Ovary (tissue), 7 donors: ENCODE measurements at regions not wholly inside any gene's neighbourhood (a gene's known extent, or its start where the extent isn't known, plus 50 kb on each side); places are given as distances from the start of the nearest gene placed in this dataset.

Experiments used
- DNase-seq, 5 donors: peaks; one replicate each; pipeline ENCODE4 v3.0.0-alpha.2; 2019 to 2020
- H3K27ac ChIP-seq, 2 donors: fragments of 200-600 bp; one replicate each; pipeline versions ENCODE4 v1.5.1 to v1.8.0; 2019 to 2022
- H3K27me3 ChIP-seq: fragments of 200-600 bp; one replicate; pipeline ENCODE4 v1.8.0; 2022
- H3K36me3 ChIP-seq: fragments of 200-600 bp; sonication (generic); one replicate; pipeline ENCODE4 v1.5.1; 2019
- H3K4me1 ChIP-seq: one replicate; pipeline ENCODE4 v1.8.1; 2013; ENCODE audit warnings: mild to moderate bottlenecking, moderate library complexity; ENCODE audit not compliant: insufficient read depth
- H3K4me3 ChIP-seq: fragments of 200-600 bp; sonication (generic); one replicate; pipeline ENCODE4 v1.5.1; 2017
- H3K9me3 ChIP-seq, 2 donors: fragments of 200-600 bp in 1 of 2; sonication (generic) in 1 of 2; one replicate each; pipeline versions ENCODE4 v1.5.1 to v1.8.1; 2013 to 2019; ENCODE audit warnings: mild to moderate bottlenecking in 1 of 2, moderate library complexity in 1 of 2
- CTCF ChIP-seq, 3 donors: fragments of 450-650 bp in 2 of 3; fragments of 200-600 bp in 1 of 3; IDR thresholded peaks; one replicate each; pipeline versions ENCODE4 v1.5.1 to v1.8.0; 2016 to 2022; ENCODE audit warnings: antibody characterized with exemption in 3 of 3, mild to moderate bottlenecking in 1 of 3
- EP300 ChIP-seq: sonication (generic); formaldehyde crosslinking; IDR thresholded peaks from one replicate; pipeline ENCODE4 v1.6.1; 2017; ENCODE audit warnings: antibody characterized with exemption
- POLR2A ChIP-seq: fragments of 450-650 bp; IDR thresholded peaks from one replicate; pipeline ENCODE4 v1.6.1; 2017; ENCODE audit warnings: antibody characterized with exemption, mild to moderate bottlenecking, moderate library complexity
- WGBS, 3 donors: extraction: QIAGEN DNeasy Blood & Tissue Kit in 1 of 3; methylation state at CpG; one replicate each; pipeline versions ENCODE4 v1.1.5 to v1.1.7; 2013 to 2017; 5-methylcytosine and 5-hydroxymethylcytosine counted together
- intact Hi-C, 4 donors: fragments of 100-400 bp; cut with DNase I; formaldehyde crosslinking; loops; one replicate each; pipeline versions ENCODE4 v1.11.0 to v1.15.1; 2022 to 2023
- donor health status: DM: no; HTN: no; CAD: no; lungs with moderate emphysema.
- donor health status: DM: no; HTN: no; CAD: no.
- donor health status: Bipolar disorder and iron deficiency.
- donor health status: DM: no; HTN: no; CAD: no.
- donor health status: DM: yes; HTN: yes; CAD: no.

GRCh38 chr4:71277353-71277752 lies 61.5 kb upstream of the SLC4A4 start:
- intact Hi-C loops = no loop called here
- H3K4me1 ChIP-seq = no peaks in the 10 kb centered on the region
- no peaks in the 10 kb centered on the region for H3K36me3 ChIP-seq
- TF ChIP-seq EP300 (no peak), POLR2A (no peak), CTCF (IDR thresholded peaks at IDR 0.05) (no peak)
- no peak overlapping the region for H3K4me3 ChIP-seq
- whole genome bisulfite sequencing, 3 donors = 89 to 100% (median 90%) methylated on average over 1 of the region's 1 CpG
- DNase-seq = no peak
- H3K27me3 ChIP-seq = no peaks in the 10 kb centered on the region
- no peak overlapping the region for H3K27ac ChIP-seq
- H3K9me3 ChIP-seq = no peaks in the 10 kb centered on the region

GRCh38 chr4:71283642-71284257 lies 55.1 kb upstream of the SLC4A4 start:
- Histone ChIP-seq H3K27me3 (no peaks in the 10 kb centered on the region), H3K27ac (no peak overlapping the region), H3K9me3 (no peaks in the 10 kb centered on the region), H3K4me1 (no peaks in the 10 kb centered on the region), H3K4me3 (no peak overlapping the region), H3K36me3 (no peaks in the 10 kb centered on the region)
- DNase-seq = no peak
- WGBS, 3 donors = 74 to 77% (median 75%) methylated on average over 2 of the region's 2 CpGs
- intact Hi-C loops = no loop called here
- TF ChIP-seq POLR2A = no peak

GRCh38 chr4:71287305-71287704 lies 51.5 kb upstream of the SLC4A4 start:
- TF ChIP-seq POLR2A (no peak), EP300 (no peak), CTCF (IDR thresholded peaks at IDR 0.05) (no peak)
- intact Hi-C loops = no loop called here
- no peak for DNase-seq
- 67 to 79% (median 74%) methylated on average over 2 of the region's 2 CpGs for WGBS, 3 donors
- Histone ChIP-seq H3K4me3 (no peak overlapping the region), H3K36me3 (no peaks in the 10 kb centered on the region), H3K27ac (no peak overlapping the region), H3K27me3 (no peaks in the 10 kb centered on the region), H3K9me3 (no peaks in the 10 kb centered on the region), H3K4me1 (no peaks in the 10 kb centered on the region)

GRCh38 chr4:71288875-71289274 lies 49.9 kb upstream of the SLC4A4 start:
- intact Hi-C loops = loop anchor here in 1 of 4 donors (2.0 kb wide), 1 partner anchor 50 kb away; no protein-coding TSS in a partner anchor
- DNase-seq = no peak

More at GRCh38 chr4:71288875-71289274, 49.9 kb upstream of the SLC4A4 start:
- no peaks in the 10 kb centered on the region for H3K36me3 ChIP-seq
- TF ChIP-seq EP300 = no peak
- no peak for TF ChIP-seq CTCF (IDR thresholded peaks at IDR 0.05)
- TF ChIP-seq POLR2A = no peak
- H3K9me3 ChIP-seq = no peaks in the 10 kb centered on the region
- H3K27me3 ChIP-seq = no peaks in the 10 kb centered on the region
- no peak overlapping the region for H3K27ac ChIP-seq
- no peaks in the 10 kb centered on the region for H3K4me1 ChIP-seq
- H3K4me3 ChIP-seq = no peak overlapping the region
